GM13977 (cell line): ENCODE measurements at regions not wholly inside any gene's neighbourhood (a gene's known extent, or its start where the extent isn't known, plus 50 kb on each side); places are given as distances from the start of the nearest gene placed in this dataset.

ENCODE experiments used
- DNase-seq: peaks from one replicate; pipeline ENCODE4 v3.0.0; 2012; ENCODE audit warnings: low spot score
- in situ Hi-C: fragments of 300-500 bp; cut with MboI; formaldehyde crosslinking; loops from one replicate; pipeline ENCODE4 v1.12.0; 2022; ENCODE audit warnings: low sequenced_read_pairs, low pct_unique_long_range_greater_than_20kb, mixed read lengths, inconsistent platforms; ENCODE audit not compliant: unreplicated experiment
- TF ChIP-seq, protein P1 (sequence below): IDR thresholded peaks from 2 replicates; pipeline ENCODE4 v1.5.1; 2012; ENCODE audit warnings: mild to moderate bottlenecking, control low read depth; ENCODE audit not compliant: insufficient read depth; ENCODE audit errors: extremely low read depth, missing control alignments

GRCh38 chr10:85039311-85039710 lies 710.9 kb downstream of the CCSER2 start:
- DNase-seq = no peak
- in situ Hi-C loops = no loop called here
- TF ChIP-seq, protein P1, sequence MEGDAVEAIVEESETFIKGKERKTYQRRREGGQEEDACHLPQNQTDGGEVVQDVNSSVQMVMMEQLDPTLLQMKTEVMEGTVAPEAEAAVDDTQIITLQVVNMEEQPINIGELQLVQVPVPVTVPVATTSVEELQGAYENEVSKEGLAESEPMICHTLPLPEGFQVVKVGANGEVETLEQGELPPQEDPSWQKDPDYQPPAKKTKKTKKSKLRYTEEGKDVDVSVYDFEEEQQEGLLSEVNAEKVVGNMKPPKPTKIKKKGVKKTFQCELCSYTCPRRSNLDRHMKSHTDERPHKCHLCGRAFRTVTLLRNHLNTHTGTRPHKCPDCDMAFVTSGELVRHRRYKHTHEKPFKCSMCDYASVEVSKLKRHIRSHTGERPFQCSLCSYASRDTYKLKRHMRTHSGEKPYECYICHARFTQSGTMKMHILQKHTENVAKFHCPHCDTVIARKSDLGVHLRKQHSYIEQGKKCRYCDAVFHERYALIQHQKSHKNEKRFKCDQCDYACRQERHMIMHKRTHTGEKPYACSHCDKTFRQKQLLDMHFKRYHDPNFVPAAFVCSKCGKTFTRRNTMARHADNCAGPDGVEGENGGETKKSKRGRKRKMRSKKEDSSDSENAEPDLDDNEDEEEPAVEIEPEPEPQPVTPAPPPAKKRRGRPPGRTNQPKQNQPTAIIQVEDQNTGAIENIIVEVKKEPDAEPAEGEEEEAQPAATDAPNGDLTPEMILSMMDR = no peak

GRCh38 chr10:85043207-85043606 lies 714.8 kb downstream of the CCSER2 start:
- DNase-seq = no peak
- in situ Hi-C loops = no loop called here
- TF ChIP-seq, protein P1 = no peak

GRCh38 chr10:85045046-85045445 lies 716.7 kb downstream of the CCSER2 start:
- no peak for DNase-seq
- TF ChIP-seq, protein P1 = no peak
- in situ Hi-C loops = no loop called here

DNA sequence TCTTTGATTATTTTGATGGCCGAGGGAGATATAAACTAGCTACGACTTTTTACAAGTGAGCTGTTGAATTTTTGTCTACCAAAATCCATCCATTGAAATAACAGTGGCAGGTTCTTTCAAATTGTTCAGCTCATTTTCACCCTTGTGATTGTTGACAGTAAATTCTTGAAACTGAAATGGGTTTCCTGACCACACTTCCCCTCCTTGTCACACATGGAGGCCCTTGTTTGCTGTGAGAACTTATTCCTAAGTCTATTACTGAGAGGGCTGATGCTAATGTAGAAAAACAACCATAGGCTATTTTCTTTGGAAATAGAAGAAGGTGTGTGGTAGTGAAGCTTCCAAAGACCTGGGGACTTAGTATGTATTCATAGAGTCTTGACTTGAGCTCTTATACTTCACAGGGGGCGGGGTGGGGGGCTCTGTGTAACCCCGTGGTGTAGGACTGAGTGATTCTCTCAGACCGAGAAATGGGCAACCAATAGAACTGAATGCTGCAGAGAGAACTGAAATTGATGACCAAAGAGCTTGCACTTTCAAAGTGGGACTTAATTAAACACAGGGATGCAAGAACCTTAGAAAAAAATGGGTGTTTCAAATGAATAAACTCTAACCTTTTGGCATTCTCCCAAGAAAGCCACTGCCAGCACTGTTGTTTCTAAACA lies 718.9 kb downstream of the CCSER2 start:
- in situ Hi-C loops = no loop called here
- TF ChIP-seq, protein P1 = no peak
- DNase-seq = no peak

DNA sequence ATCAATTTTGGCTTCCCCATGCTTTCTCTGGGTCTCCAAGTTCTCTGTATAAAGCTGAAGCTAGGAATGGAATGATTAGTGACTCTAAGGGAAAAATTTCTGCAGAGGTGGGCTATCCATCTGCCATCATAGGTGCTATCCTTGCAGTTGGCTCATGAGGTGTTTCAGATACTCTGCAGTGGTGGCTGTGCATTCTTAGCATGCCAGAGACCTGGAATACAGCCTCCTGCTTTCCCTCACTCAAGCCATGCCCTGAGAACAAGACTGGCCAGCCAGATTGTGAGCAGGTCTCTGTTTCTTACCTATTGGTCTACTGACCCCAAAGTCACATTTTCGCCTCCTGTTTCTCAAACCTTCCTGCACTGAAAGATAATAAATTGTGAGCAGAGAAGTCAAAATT lies 719.6 kb downstream of the CCSER2 start:
- DNase-seq = no peak
- in situ Hi-C loops = no loop called here
- TF ChIP-seq, protein P1 = no peak

GRCh38 chr10:85048644-85049043 lies 720.3 kb downstream of the CCSER2 start:
- DNase-seq = no peak
- in situ Hi-C loops = no loop called here
- TF ChIP-seq, protein P1 = no peak
